HG03045 (cell line): ENCODE measurements at regions not wholly inside any gene's neighbourhood (a gene's known extent, or its start where the extent isn't known, plus 50 kb on each side); places are given as distances from the start of the nearest gene placed in this dataset.
"Not testable (repeated sequence)": the region's sequence is repeated elsewhere in the genome, so short reads cannot be mapped to it uniquely, and the experiment has no call there.

Experiments used
- ATAC-seq: cut with Tn5 transposase; IDR thresholded peaks from one replicate; pipeline ENCODE4 v1.9.1; 2021; ENCODE audit warnings: mild to moderate bottlenecking, moderate library complexity; ENCODE audit not compliant: unreplicated experiment

DNA sequence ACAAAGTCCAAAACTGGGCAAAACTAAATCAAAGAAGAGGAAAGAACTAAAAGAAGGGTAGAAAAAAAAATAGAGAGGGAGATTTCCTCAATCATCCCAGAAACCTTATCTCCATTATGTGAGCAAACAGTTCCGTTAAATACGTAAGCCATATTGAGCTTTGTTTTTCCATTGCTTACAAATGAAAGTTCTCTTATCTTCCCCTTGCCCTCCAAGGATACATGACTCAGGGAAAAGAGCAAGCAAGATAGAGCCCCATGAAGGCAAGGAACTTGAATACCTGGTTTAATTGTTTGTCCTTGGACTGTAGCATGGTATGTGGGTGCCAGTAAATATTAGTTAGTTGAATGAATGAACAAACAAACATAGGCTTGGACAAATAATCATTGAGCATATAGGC is 126.8 kb upstream of the USP15 start:
- ATAC-seq: no peak

DNA sequence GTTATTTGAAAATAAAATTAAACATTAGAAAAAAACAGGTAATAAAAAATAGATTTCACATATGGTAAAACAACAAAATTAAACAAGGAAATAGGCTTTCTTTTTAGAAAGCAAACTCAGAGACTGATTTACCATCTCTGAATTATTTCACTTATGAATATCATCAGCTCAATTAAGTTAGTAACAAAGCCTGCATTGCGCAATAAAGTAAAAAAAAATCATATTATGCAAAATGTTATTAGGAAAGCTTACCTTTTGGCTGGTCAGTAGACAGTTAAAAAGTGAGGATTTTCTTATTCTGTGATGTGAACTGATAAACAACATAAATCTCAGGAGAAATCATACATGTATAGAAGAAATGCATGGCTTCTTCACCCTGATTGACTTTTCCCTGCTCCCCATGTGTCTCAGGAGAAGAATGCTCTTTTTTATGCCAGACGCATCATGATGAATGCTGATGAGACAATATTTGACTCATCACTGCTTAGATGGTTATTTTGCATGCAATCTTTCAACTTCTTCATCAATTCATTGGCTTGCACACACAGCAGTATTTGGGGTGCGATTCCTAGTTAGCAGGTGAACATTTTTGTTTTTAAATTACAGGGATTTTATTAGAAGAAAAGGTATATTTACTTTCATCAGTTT is 124.5 kb upstream of the USP15 start:
- ATAC-seq: no peak

DNA sequence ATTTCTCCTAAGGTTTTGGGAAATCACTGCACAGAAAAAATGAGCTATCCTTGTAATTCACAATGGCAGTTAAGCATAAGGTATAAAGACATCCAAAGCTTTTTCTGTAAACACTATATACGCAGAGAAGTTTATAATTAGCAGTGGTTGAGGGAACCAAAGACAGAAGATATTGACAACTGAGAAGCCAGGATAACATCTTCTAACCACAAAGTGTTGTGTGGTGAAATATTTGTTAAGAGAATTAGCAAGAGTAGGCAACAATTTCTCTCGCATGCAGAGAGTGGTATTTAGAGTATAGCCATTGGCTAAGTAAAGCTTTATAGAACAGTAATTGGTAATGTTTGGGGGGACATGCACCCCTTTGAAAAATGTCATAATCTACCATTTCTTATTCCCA is 123.7 kb upstream of the USP15 start:
- ATAC-seq: no peak

DNA sequence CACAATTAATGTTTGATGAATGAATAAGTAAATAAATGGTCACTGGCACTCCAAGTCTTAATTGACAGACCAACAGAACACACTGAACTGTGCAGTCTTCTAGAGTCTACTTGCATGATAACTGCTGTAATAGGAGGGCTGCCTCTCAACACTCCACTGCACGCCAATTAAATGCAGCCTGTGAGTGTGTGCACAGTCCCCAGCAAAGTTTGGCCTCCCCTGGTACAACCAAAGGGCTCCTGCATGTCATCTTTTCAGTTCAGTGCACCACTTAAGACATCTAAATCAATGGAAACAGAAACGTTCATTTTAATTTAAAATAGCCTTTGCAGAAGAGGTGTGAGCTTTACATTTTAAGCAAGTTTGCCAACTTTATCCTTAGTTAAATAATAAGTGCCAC is 121.7 kb upstream of the USP15 start:
- no peak for ATAC-seq

DNA sequence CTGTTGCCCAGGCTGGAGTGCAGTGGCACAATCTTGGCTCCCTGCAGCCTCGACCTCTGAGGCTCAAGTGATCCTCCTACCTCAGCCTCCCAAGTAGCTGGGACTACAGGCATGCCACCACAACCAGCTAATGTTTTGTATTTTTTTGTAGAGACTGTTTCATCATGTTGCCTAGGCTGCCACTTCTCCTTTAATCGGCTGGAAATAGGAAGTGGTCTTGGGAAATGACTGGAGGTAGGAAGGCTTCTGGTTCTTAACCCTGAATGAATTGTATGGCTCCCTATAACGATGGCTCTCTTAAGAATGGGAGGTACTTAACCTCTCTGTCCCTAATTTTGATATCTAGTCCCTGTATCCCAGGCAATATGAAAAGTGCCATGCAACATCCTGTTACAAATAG is 113.9 kb upstream of the USP15 start:
- ATAC-seq: no peak

DNA sequence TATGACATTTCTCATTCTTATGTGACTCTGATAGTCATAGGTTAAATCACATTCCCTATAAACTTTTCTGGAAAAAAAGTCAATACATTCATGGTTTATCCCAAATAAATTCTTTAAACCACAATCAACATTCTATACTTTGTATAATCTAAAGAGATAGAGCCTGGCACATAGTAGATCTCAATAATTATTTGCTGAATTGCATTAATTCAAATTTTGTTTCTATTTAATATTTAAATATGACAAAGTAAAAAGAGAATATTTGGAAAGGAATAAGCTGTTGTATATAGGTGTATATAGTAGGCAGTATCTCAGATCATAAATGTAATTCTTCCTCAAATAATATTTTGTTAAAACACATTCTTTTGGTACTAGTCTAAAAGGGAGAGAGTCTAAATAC is 102.2 kb upstream of the USP15 start:
- no peak for ATAC-seq

DNA sequence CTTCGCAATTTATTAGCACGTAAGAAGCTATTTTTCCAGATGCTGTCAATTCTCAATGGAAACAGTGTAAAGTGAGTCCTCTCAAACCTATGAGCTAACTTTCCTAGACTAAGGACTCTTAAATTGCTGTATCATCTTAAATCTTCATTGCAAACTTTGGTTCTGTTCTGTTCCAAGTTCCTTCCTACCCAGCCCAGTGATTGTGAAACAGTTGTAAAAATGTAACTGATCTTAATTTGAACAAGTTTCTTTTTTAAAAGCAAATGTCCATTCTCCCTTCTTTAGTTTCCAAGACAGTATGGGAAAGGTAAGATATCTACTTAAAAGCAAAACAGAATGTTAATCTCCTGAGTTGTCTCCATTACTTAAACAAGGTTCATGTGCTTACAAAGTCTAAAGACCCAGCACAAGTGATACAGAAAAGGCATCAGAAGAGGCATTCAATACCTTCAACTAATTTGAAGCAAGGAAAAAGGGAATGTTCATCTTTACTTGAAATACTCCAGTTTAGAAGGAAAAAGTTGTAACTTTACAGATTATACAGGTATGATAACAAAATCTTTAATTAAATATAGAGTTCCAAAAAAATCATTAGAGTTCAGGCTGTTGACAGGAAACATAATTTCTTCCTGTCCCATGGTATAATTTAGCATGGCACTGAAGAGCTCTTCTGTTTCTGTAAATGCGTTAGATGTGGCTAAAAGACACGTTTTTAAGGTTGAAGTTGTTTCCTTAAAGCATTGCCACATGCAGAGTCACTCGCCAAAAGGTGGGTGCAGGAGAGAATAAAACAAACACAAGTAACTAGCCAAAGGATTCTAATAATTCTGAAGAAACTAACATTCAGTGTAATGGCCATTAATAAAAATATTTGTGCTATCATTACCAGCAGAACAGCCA is 101.5 kb upstream of the USP15 start:
- no peak for ATAC-seq

DNA sequence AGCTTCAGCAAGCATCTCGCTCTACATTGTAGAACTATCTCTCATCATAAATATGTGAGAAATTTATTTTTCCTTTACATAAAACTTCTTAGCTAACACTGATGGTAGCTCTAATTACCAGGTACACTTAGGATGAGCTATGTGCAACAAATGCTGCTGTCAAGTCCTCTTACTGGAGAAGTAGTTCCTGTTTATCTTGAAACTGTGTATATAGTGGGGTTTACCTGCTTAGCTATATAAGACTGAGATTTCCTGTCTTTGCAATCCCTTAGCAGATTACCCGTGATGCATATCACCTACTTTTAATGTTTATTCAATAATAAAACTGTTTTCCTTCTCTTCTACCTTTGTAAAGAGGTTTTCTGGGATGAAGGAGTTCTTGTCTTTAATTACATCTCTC is 98.0 kb upstream of the USP15 start:
- no peak for ATAC-seq

DNA sequence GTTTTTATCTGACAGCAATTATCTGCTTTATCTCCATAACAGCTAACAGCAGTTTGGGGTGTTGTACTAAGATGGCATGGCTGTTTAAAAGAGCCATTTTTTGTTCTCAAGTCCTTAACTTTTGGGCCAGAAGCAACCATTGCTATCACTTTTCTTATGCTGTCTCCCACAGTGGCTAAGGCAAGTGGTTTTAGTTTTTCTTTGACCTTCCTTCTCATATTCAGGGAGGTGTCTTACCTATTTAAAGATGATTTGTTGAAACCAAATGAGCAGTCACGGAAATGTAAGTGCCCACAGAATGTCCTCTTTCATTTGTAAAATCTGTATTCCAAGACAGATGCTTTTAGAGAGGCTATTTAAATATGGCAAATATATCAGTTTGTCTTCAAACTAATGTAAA is 96.8 kb upstream of the USP15 start:
- no peak for ATAC-seq

DNA sequence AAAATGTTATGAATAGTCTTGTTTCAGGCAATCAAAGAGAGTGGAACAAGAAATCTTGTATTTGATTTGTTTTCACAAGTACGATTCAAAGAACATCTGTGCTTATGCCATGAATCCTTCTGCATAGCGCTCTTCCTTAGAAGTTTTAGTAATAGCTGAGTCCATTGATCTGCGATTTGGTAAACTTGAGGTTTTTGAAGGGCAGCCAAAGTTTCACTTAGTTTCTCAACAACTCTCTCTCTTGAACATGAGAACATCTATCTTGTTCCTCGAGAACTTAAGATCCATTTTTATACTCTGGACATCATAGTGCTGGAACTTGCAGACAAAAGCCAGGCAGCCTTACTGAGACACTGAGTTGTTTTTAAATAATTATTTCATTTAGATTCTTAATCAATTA is 96.2 kb upstream of the USP15 start:
- ATAC-seq: no peak

DNA sequence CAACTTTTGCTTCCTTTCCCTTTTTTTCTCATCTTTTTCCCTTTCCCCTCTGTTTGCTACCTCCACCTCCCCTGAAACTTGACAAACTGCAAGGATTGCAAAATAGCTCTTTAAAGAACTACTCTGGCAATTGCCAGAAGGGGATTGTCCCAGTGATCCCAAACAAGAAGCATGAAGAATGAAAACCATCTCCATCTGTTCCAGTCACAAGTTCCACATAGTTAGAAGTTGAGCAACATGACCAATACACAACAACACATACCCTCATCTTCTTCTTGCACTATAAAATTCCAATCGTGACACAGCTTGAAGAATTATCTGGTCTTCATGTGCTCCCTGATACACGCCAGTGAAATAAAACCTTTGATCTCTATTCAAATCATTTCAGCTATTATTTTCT is 93.7 kb upstream of the USP15 start:
- ATAC-seq: no peak

DNA sequence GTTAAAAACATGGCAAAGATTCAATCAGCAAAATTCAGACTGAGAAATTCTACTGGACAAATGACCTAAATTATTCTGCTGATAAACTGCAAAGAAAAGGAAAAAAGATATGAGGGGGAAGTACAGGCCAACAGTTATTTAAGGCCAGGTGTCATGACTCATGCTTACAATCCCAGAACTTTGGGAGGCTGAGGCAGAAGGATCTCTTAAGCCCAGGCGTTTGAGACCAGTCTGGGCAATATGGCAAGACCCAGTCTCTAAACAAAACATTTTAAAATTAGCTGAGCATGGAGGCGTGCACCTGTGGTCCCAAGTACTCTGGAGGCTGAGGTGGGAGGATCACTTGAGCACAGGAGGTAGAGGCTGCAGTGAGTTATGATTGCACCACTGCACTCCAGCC is 91.8 kb upstream of the USP15 start:
- ATAC-seq: no peak

DNA sequence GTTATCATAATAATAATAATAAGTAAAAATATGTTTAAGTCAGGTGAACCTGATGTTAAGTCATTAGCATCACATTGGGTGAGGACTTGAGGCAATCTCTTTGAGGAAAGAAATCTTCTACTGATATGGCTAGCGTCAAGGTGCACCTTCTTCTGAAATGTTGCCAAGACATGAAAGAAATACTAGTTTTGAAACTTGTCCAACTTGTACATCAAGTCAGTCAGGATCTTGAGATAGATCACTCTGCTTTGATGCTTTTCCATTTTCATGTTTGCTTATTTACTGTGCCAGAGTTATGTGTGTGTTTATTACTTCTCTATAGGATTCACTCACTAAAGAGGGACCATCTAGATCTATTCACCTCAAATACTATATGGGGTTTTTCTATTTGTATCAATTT is 90.0 kb upstream of the USP15 start:
- ATAC-seq: no peak

DNA sequence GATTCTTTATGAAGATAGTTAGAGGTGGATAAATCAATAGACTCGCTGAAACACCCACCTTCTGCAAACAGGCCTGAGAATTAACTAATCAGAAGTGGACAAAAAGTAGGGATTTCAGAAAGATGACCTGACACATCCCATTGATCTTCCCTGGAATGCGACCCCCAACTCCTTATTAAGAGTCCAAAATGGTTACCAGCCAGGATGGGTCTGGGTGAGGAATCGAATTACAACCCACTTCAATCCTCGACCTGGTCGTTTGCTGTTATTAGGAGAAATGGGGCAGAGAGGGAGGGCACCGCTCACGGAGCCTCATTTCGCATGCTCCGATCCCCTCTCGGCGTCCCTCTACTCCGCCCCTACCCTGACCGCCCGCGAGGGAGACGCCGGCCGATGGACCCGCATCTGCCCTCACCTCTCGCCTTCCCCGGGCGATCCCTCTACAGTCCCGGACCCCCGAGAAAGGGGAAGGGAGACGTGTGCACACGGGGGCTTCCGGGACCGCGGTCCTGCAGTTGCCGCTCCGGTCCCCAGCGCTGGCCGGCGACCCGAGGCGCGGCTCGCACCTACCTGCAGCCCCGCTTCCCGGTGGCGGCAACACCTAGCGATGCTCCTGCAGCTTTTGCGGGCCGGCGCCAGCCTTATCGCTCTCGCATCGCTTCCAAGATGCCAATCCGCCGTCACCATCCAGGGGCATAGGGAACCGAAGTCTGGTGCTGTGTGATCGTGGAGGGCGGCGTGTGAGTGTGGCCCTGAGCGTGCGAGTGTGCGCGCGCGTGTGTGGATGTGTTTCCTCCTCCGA is 69.3 kb upstream of the USP15 start:
- no peak for ATAC-seq

DNA sequence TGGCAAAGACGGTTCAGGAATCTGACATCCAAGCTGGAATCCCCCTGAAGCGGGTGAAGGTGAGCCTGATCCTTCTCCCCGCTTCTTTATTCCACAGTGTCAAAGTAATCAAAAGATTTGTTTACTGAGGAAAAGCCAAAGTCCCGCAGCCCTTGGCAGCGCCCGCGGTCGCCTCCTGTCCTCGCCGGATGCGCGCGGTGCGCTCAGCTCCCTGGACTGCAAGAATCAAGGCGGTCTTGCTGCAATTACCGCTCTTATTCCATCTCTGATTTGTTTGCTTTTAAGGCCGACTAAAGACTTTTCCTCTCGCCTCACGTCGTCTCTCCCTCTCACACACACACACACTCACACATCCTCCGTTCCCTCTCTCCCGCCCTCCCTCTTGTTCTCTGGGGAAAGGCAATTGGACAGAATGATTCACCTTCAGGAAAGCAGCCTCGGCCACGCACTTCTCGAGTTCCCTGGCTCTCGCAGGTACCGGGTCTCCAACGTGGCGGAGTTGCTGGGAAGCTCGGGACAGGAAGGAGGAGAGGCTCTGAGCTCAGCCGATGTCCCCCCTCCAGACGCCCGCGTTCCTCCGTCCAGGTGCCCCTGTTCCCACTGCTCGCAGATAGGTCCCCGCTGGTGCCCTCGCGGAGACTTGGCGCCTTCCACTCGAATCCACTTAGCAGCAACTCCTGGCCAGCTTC is 68.6 kb upstream of the USP15 start:
- no peak for ATAC-seq

DNA sequence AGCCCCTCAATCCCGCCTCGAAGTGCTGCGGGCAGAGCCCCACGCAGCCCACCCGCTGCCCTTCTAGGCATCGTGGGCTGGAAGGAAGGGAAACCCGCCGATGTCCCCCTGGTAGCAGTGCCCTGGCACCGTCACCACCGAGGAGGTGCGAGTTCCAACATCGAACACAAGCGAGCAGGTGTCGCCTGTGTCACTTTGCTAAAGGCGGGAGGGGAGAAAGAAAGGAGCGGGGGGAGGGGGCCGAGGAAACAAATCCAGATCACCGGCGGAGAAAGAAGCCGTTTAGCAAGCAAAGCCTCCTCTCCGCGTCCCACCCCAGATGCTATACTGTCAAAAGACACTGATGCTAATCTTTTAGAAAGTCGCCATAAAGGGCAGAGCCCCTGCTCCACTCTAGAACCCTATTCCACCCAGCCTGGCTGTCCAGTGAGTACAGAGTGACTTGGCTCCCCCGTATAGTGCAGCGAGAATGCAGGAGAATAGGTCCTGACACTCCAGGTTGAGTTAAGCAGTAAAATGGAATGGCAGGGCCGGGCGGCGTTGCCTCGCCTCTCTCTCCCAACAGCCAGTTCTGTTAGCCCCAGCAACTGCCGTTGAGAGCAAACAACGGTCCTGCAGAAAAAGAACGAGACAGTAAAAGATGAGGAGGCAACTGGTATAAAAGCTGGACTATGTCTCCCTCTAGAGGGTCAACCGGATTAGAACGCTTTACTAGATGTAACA is 67.9 kb upstream of the USP15 start:
- peak; percentile 89 for ATAC-seq

DNA sequence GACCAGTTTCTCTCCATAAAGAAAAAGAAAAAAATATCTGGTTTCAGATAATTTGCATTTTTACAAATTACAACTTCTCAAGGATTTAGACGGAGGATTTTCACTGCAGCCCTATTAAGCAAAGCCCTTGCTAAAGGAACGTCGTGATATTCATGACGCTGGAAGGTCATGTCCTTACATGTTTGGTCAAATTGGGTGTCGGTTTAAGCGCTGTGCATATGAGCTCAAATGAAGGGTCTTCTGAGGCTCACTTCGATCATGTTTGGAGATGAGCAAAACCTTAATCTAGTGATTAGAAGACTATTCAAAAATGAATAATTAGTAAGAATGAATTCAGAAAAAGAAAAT is 67.3 kb upstream of the USP15 start:
- no peak for ATAC-seq

DNA sequence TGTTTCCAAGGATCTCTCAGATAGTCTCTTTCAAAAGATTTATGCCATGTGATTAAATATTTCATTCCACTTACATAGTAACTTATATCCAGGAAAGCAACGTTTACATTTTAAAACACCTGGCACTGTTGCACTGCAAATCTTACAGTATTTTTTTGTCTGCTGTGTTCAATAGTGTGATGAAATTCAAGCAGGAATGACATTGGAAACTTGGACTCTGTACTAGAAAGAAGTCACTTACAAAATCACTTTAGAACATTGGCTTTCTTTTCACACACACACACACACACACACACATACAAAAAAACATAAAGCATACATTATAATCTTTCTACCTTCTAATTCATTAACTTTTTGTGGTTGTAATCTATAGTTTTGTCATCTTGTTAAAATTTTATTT is 66.2 kb upstream of the USP15 start:
- ATAC-seq: no peak

DNA sequence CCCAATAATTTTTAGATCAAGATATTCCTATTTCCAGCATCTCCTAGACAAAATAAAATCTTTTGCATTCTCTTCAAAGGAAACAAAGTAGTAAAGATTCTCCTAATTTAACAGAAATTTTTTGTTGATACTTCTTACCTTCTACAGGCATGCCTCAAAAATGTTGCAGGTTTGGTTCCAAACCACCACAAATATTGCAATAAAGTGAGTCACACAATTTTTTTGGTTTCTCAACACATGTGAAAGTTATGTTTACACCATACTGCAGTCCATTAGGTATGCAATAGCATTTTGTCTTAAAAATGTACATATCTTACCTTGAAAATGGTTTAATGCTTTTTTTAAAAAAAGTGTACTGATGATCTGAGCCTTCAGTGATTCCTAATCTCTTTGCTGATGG is 65.6 kb upstream of the USP15 start:
- ATAC-seq: no peak

DNA sequence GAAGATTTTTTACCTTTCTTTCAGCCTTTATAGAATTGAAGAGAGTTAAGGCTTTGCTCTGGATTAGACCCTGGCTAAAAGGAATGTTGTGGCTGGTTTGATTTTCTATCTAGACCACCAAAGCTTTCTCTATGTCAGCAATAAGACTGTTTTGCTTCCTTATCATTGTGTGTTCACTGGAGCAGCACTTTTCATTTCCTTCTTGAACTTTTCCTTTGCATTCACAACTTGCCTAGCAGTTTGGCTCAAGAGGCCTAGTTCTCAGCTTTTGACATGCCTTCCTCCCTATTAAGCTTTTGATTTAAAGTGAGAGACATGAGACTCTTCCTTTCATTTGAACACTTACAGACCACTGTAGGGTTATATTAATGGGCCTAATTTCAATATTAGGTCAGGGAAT is 64.1 kb upstream of the USP15 start:
- no peak for ATAC-seq

DNA sequence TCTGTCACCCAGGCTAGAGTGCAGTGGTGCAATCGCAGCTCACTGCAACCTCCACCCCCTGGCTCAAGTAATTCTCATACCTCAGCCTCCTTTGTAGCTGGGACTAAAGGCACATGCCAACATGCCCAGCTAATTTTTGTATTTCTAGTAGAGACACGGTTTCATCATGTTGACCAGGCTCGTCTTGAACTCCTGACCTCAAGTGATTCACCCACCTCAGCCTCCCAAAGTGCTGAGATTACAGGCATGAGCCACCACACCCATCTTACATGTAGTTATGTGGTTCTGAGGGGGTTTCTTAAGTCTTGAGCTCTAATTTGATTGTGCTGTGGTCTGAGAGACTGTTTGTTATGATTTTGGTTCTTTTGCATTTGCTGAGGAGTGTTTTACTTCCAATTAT is 57.3 kb upstream of the USP15 start:
- ATAC-seq: not testable (repeated sequence)
